RPMI8226 (cell line): ENCODE measurements at regions not wholly inside any gene's neighbourhood (a gene's known extent, or its start where the extent isn't known, plus 50 kb on each side); places are given as distances from the start of the nearest gene placed in this dataset.

Experiments used
- DNase-seq: peaks from one replicate; pipeline ENCODE4 v3.0.0-alpha.2; 2015

- DNase-seq = peak; percentile 87
These were observed 54.6 kb downstream of the ZFP36L2 start for GRCh38 chr2:43171789-43172188.

- no peak for DNase-seq
These were observed 55.9 kb downstream of the ZFP36L2 start for GRCh38 chr2:43170405-43171105.

GRCh38 chr2:43169987-43170386 is 56.4 kb downstream of the ZFP36L2 start:
- peak; percentile 76 for DNase-seq

GRCh38 chr2:43169099-43169945 is 57.1 kb downstream of the ZFP36L2 start:
- peak; percentile 64 for DNase-seq

- DNase-seq = no peak
These were observed 58.4 kb downstream of the ZFP36L2 start for GRCh38 chr2:43168016-43168369.

- DNase-seq = no peak
These were observed 60.9 kb downstream of the ZFP36L2 start for GRCh38 chr2:43165378-43166069.

- DNase-seq = no peak
These were observed 61.7 kb downstream of the ZFP36L2 start for GRCh38 chr2:43164686-43165085.

- no peak for DNase-seq
These were observed 62.7 kb downstream of the ZFP36L2 start for GRCh38 chr2:43163584-43164270.

- no peak for DNase-seq
These were observed 64.0 kb downstream of the ZFP36L2 start for GRCh38 chr2:43162511-43162776.

GRCh38 chr2:43161650-43162510 is 64.5 kb downstream of the ZFP36L2 start:
- DNase-seq = no peak

- DNase-seq = no peak
These were observed 65.6 kb downstream of the ZFP36L2 start for GRCh38 chr2:43160778-43161177.

- DNase-seq = no peak
These were observed 66.6 kb downstream of the ZFP36L2 start for GRCh38 chr2:43159797-43160196.

GRCh38 chr2:43158259-43158880 is 68.0 kb downstream of the ZFP36L2 start:
- peak; percentile 73 for DNase-seq

GRCh38 chr2:43157506-43158246 is 68.7 kb downstream of the ZFP36L2 start:
- DNase-seq = no peak

- DNase-seq = no peak
These were observed 70.5 kb downstream of the ZFP36L2 start for GRCh38 chr2:43155851-43156411.

- no peak for DNase-seq
These were observed 71.7 kb downstream of the ZFP36L2 start for GRCh38 chr2:43154685-43155084.

- peak; percentile 69 for DNase-seq
These were observed 73.4 kb downstream of the ZFP36L2 start for GRCh38 chr2:43152741-43153647.

GRCh38 chr2:43152186-43152585 is 74.2 kb downstream of the ZFP36L2 start:
- no peak for DNase-seq

- peak; percentile 69 for DNase-seq
These were observed 76.8 kb downstream of the ZFP36L2 start for GRCh38 chr2:43149482-43150107.
